ENCODE measurements at regions not wholly inside any gene's neighbourhood (a gene's known extent, or its start where the extent isn't known, plus 50 kb on each side); places are given as distances from the start of the nearest gene placed in this dataset.

DNA sequence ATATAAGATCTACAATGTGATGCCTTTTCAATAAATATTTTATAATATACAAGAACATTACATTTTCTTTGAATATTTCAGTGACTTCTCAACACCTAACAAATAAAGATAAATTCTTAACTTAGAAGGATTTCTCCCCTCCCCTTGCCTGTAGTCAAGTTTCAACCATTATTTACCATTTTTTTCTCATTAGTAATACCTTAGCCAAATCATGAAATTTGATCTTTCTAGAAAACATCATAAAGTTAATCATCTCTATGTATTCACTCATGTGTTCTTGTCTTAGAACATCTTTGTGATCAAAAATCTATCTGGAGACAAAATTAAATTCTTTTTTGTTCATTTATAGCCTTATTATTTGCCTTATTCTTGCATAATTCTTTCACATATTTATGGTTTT is 1201.8 kb upstream of the EPHA6 start:
- no peak for TF ChIP-seq EZH2 (IDR thresholded peaks at IDR 0.05; ENCODE audit: borderline replicate concordance, low read depth, low read length, poor library complexity, severe bottlenecking)
- TF ChIP-seq, protein P1, sequence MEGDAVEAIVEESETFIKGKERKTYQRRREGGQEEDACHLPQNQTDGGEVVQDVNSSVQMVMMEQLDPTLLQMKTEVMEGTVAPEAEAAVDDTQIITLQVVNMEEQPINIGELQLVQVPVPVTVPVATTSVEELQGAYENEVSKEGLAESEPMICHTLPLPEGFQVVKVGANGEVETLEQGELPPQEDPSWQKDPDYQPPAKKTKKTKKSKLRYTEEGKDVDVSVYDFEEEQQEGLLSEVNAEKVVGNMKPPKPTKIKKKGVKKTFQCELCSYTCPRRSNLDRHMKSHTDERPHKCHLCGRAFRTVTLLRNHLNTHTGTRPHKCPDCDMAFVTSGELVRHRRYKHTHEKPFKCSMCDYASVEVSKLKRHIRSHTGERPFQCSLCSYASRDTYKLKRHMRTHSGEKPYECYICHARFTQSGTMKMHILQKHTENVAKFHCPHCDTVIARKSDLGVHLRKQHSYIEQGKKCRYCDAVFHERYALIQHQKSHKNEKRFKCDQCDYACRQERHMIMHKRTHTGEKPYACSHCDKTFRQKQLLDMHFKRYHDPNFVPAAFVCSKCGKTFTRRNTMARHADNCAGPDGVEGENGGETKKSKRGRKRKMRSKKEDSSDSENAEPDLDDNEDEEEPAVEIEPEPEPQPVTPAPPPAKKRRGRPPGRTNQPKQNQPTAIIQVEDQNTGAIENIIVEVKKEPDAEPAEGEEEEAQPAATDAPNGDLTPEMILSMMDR (conservative IDR thresholded peaks at IDR 0.05; ENCODE audit: low read depth, low read length) = no peak

Data from A673 (cell line).